Endodermal cell (in vitro differentiated cells): ENCODE measurements at regions not wholly inside any gene's neighbourhood (a gene's known extent, or its start where the extent isn't known, plus 50 kb on each side); places are given as distances from the start of the nearest gene placed in this dataset.
A peak's percentile ranks its signal among the peaks of the same experiment; 100 is the strongest.

ENCODE experiments used
- DNase-seq: peaks from one replicate; pipeline ENCODE4 v3.0.0-alpha.2; 2017
- H3K27ac ChIP-seq: 2 replicates; pipeline ENCODE4 v1.5.1; 2013; ENCODE audit warnings: mild to moderate bottlenecking, low read depth, low read length, moderate library complexity
- H3K27me3 ChIP-seq: 2 replicates; pipeline ENCODE4 v1.6.1; 2013; ENCODE audit warnings: mild to moderate bottlenecking, low read length, moderate library complexity; ENCODE audit not compliant: insufficient read depth, control insufficient read depth, poor library complexity, severe bottlenecking
- H3K36me3 ChIP-seq: 2 replicates; pipeline ENCODE4 v1.7.0; 2013; ENCODE audit warnings: mild to moderate bottlenecking, low read length, moderate library complexity; ENCODE audit not compliant: control insufficient read depth, insufficient read depth
- H3K4me1 ChIP-seq: one replicate; pipeline ENCODE4 v1.7.0; 2013; ENCODE audit warnings: low read length; ENCODE audit not compliant: control insufficient read depth, insufficient read depth
- H3K4me3 ChIP-seq: 2 replicates; pipeline ENCODE4 v1.5.1; 2013; ENCODE audit warnings: mild to moderate bottlenecking, low read length, moderate library complexity
- H3K9ac ChIP-seq: 2 replicates; pipeline ENCODE4 v1.6.1; 2013; ENCODE audit warnings: mild to moderate bottlenecking, low read length, moderate library complexity; ENCODE audit not compliant: poor library complexity, severe bottlenecking; ENCODE audit errors: extremely low read depth
- H3K9me3 ChIP-seq: 2 replicates; pipeline ENCODE4 v1.6.1; 2013; ENCODE audit warnings: mild to moderate bottlenecking, low read length, moderate library complexity; ENCODE audit not compliant: control insufficient read depth
- H3K27ac Mint-ChIP-seq: 2 replicates; pipeline ENCODE4 v1.8.0; 2020; ENCODE audit warnings: mixed read lengths
- H3K27me3 Mint-ChIP-seq: 2 replicates; pipeline ENCODE4 v1.8.0; 2021; ENCODE audit warnings: mild to moderate bottlenecking, mixed read lengths; ENCODE audit not compliant: insufficient read depth
- H3K36me3 Mint-ChIP-seq: 2 replicates; pipeline ENCODE4 v1.8.0; 2020; ENCODE audit warnings: low read depth, mixed read lengths
- H3K4me1 Mint-ChIP-seq: 2 replicates; pipeline ENCODE4 v1.8.0; 2020; ENCODE audit warnings: mixed read lengths
- H3K4me3 Mint-ChIP-seq: 2 replicates; pipeline ENCODE4 v1.8.0; 2020; ENCODE audit warnings: mild to moderate bottlenecking, moderate library complexity, mixed read lengths
- H3K9me3 Mint-ChIP-seq: 2 replicates; pipeline ENCODE4 v1.8.0; 2020; ENCODE audit warnings: mild to moderate bottlenecking, mixed read lengths
- CTCF ChIP-seq: fragments of 200-600 bp; sonication (generic); conservative IDR thresholded peaks from 2 replicates; pipeline ENCODE4 v1.5.0; 2021; ENCODE audit warnings: antibody characterized with exemption, mild to moderate bottlenecking
- WGBS, 2 experiments: methylation state at CpG; one replicate each; pipeline versions ENCODE4 v1.1.5 to v1.1.7; 2013; ENCODE audit warnings: missing lambda C conversion rate in 2 of 2, mixed read lengths in 1 of 2; ENCODE audit not compliant: insufficient coverage in 1 of 2, insufficient read length in 1 of 2; 5-methylcytosine and 5-hydroxymethylcytosine counted together

GRCh38 chr18:30766053-30766452, 276.5 kb downstream of the DSC3 start:
- no peak overlapping the region for H3K4me3 Mint-ChIP-seq

GRCh38 chr18:30765247-30765646, 277.3 kb downstream of the DSC3 start:
- H3K9me3 Mint-ChIP-seq = peaks cover 52% of the 10 kb centered on the region
- 67 to 70% methylated on average over 3 to 4 of the region's 4 CpGs for WGBS, 2 experiments
- H3K4me1 Mint-ChIP-seq = peaks cover 19% of the 10 kb centered on the region
- H3K27me3 ChIP-seq = no peaks in the 10 kb centered on the region
- DNase-seq = no peak
- H3K27ac ChIP-seq = no peak overlapping the region
- H3K4me3 ChIP-seq = no peak overlapping the region
- H3K9me3 ChIP-seq = peaks cover 42% of the 10 kb centered on the region
- no peaks in the 10 kb centered on the region for H3K36me3 ChIP-seq
- H3K4me1 ChIP-seq = peaks cover 7% of the 10 kb centered on the region
- TF ChIP-seq CTCF = no peak
- H3K4me3 Mint-ChIP-seq = no peak overlapping the region
- H3K9ac ChIP-seq = no peak overlapping the region
- H3K36me3 Mint-ChIP-seq = peaks cover 40% of the 10 kb centered on the region
- H3K27ac Mint-ChIP-seq = no peak overlapping the region
- H3K27me3 Mint-ChIP-seq = no peaks in the 10 kb centered on the region

More at GRCh38 chr18:30766053-30766452, 276.5 kb downstream of the DSC3 start:
- Histone ChIP-seq H3K27me3 (no peaks in the 10 kb centered on the region), H3K4me3 (no peak overlapping the region), H3K27ac (no peak overlapping the region), H3K4me1 (peaks cover 7% of the 10 kb centered on the region), H3K9ac (no peak overlapping the region), H3K36me3 (no peaks in the 10 kb centered on the region), H3K9me3 (peaks cover 50% of the 10 kb centered on the region)
- WGBS, 2 experiments = 100% methylated on average over 1 of the region's 1 CpG; no CpG with 5 or more reads in 1 of the 2 experiments
- no peaks in the 10 kb centered on the region for H3K27me3 Mint-ChIP-seq
- H3K9me3 Mint-ChIP-seq = peaks cover 60% of the 10 kb centered on the region
- H3K36me3 Mint-ChIP-seq = peaks cover 43% of the 10 kb centered on the region
- peaks cover 19% of the 10 kb centered on the region for H3K4me1 Mint-ChIP-seq
- no peak overlapping the region for H3K27ac Mint-ChIP-seq
- DNase-seq = no peak
- no peak for TF ChIP-seq CTCF

- Histone ChIP-seq H3K9me3 (peaks cover 29% of the 10 kb centered on the region), H3K27ac (no peak overlapping the region), H3K9ac (no peak overlapping the region), H3K4me3 (peak overlapping the region; percentile 50), H3K27me3 (no peaks in the 10 kb centered on the region), H3K36me3 (no peaks in the 10 kb centered on the region), H3K4me1 (peaks cover 7% of the 10 kb centered on the region)
- Mint-ChIP-seq H3K36me3 (peaks cover 29% of the 10 kb centered on the region), H3K9me3 (peaks cover 39% of the 10 kb centered on the region), H3K4me1 (peaks cover 19% of the 10 kb centered on the region), H3K4me3 (peak overlapping the region; percentile 30), H3K27ac (peak overlapping the region; percentile 92), H3K27me3 (no peaks in the 10 kb centered on the region)
- WGBS, 2 experiments = 9 to 20% methylated on average over 1 to 2 of the region's 3 CpGs
- DNase-seq = peak; percentile 65
- TF ChIP-seq CTCF = no peak
Measured at GRCh38 chr18:30763902-30764350, 278.6 kb downstream of the DSC3 start.
